ENCODE measurements at regions not wholly inside any gene's neighbourhood (a gene's known extent, or its start where the extent isn't known, plus 50 kb on each side); places are given as distances from the start of the nearest gene placed in this dataset.

GRCh38 chr3:18238332-18238731 is 186.8 kb downstream of the SATB1 start:
- no peak for TF ChIP-seq SPI1 (IDR thresholded peaks at IDR 0.05; ENCODE audit: borderline replicate concordance, low read depth)
- TF ChIP-seq REST (IDR thresholded peaks at IDR 0.05; ENCODE audit: insufficient replicate concordance, low read depth): no peak
- TF ChIP-seq GABPA (IDR thresholded peaks at IDR 0.05; ENCODE audit: low read depth): no peak
- TF ChIP-seq CTCF (IDR thresholded peaks at IDR 0.05; ENCODE audit: insufficient read depth, low read length): no peak
- no peak for TF ChIP-seq POLR2AphosphoS5 (IDR thresholded peaks at IDR 0.05; ENCODE audit: low read depth)
- no peak overlapping the region for H3K27ac ChIP-seq (replicated peaks)
- H3K4me3 ChIP-seq (replicated peaks; ENCODE audit: insufficient read depth, low read length): no peak overlapping the region
- H3K27me3 ChIP-seq (ENCODE audit: insufficient read depth, poor library complexity, severe bottlenecking): no peaks in the 10 kb centered on the region
- no peak for DNase-seq (ENCODE audit: low read depth in 1 of 2, low spot score in 1 of 2)

GRCh38 chr3:18237251-18238005 is 187.7 kb downstream of the SATB1 start:
- DNase-seq (ENCODE audit: low read depth in 1 of 2, low spot score in 1 of 2): no peak
- Histone ChIP-seq H3K27ac (replicated peaks) (no peak overlapping the region), H3K4me3 (replicated peaks; ENCODE audit: insufficient read depth, low read length) (no peak overlapping the region), H3K27me3 (ENCODE audit: insufficient read depth, poor library complexity, severe bottlenecking) (no peaks in the 10 kb centered on the region)
- TF ChIP-seq CTCF (IDR thresholded peaks at IDR 0.05; ENCODE audit: insufficient read depth, low read length): no peak
- no peak for TF ChIP-seq GABPA (IDR thresholded peaks at IDR 0.05; ENCODE audit: low read depth)
- TF ChIP-seq SPI1 (IDR thresholded peaks at IDR 0.05; ENCODE audit: borderline replicate concordance, low read depth): no peak
- TF ChIP-seq REST (IDR thresholded peaks at IDR 0.05; ENCODE audit: insufficient replicate concordance, low read depth): no peak
- TF ChIP-seq POLR2AphosphoS5 (IDR thresholded peaks at IDR 0.05; ENCODE audit: low read depth): no peak

GRCh38 chr3:18236726-18237125 is 188.4 kb downstream of the SATB1 start:
- Histone ChIP-seq H3K27ac (replicated peaks) (no peak overlapping the region), H3K27me3 (ENCODE audit: insufficient read depth, poor library complexity, severe bottlenecking) (no peaks in the 10 kb centered on the region), H3K4me3 (replicated peaks; ENCODE audit: insufficient read depth, low read length) (no peak overlapping the region)
- DNase-seq (ENCODE audit: low read depth in 1 of 2, low spot score in 1 of 2): no peak
- TF ChIP-seq CTCF (IDR thresholded peaks at IDR 0.05; ENCODE audit: insufficient read depth, low read length): no peak
- TF ChIP-seq SPI1 (IDR thresholded peaks at IDR 0.05; ENCODE audit: borderline replicate concordance, low read depth): no peak
- TF ChIP-seq GABPA (IDR thresholded peaks at IDR 0.05; ENCODE audit: low read depth): no peak
- no peak for TF ChIP-seq REST (IDR thresholded peaks at IDR 0.05; ENCODE audit: insufficient replicate concordance, low read depth)
- TF ChIP-seq POLR2AphosphoS5 (IDR thresholded peaks at IDR 0.05; ENCODE audit: low read depth): no peak

Data from HL-60 (cell line).